GM12874 (cell line): ENCODE measurements at regions not wholly inside any gene's neighbourhood (a gene's known extent, or its start where the extent isn't known, plus 50 kb on each side); places are given as distances from the start of the nearest gene placed in this dataset.

Experiments used
- CTCF ChIP-seq: IDR thresholded peaks from 2 replicates; pipeline ENCODE4 v1.5.1; 2011; ENCODE audit warnings: low read depth, mild to moderate bottlenecking, control low read depth, low read length, moderate library complexity; ENCODE audit not compliant: insufficient read depth

DNA sequence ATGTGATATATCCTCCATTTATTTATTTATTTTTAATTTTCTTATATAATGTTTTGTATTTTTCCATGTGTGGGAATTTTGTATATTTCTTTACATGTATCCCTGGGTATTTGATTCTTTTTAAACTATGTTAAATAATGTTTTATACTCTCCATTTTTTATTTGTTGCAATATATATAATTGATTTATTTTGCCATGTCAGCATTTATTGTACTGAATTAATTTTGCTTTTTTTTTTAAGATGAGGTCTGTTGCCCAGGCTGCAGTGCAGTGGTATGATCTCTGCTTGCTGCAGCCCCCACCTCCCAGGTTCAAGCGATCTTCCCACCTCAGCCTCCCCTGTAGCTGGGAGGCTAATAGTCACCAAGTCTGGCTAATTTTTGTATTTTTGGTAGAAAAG is 187.4 kb downstream of the CDC14C start:
- no peak for TF ChIP-seq CTCF

GRCh38 chr7:49112222-49112621 is 187.9 kb downstream of the CDC14C start:
- TF ChIP-seq CTCF: no peak

DNA sequence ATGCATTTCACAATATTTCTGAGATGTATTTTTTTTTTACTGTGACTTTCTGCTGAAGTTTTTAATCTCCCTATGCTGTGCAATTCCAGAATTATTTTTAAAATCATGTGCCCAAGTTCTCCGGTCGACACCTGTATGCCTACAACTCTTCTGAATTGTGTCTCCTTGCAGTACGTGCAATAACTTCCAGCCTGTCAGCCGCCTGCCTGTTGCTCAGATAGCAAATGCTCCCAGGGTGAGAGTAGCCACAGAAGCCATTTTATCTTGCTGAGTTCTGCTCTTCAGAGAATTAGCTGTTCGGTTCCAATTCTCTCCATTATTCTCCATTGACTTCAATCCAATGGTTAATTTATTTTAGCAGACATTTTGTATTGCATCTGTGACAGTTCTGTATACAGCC is 188.3 kb downstream of the CDC14C start:
- no peak for TF ChIP-seq CTCF

DNA sequence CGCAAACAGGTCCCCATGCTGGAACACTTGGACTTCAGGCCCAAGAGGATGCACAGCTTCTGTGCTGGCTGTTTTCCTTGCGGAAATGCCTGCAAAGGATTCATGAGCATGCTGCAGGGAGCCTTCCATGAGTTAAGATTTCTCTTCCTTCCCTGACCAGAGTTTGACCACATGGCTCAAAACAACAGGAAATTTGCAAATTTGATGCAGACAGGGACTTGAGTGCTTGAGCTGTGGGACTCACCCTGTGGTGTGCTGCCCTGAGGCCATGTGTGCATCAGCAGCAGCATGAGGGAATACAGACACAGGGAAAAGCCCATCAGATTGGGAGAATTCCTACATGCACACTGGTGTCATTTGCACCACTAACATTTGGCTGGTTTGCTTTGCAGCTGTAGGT is 195.4 kb downstream of the CDC14C start:
- TF ChIP-seq CTCF: no peak

DNA sequence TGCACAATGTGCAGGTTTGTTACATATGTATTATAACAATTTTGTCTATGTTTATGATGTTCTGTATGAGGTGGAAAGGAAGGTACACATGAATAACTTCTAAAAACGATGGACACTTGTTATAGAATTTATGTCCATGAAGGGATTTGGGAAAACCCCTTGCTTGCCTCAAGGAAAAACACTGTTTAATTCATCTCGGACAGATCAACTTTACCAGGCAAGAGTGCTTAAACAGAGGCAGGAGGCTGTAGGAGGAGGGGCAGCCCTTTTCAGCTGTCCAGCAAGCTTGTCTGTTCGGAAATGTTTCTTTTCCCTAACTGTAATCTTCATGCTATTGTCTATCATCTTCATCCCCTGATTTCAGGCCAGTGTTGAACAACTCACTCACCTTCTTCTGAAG is 200.9 kb downstream of the CDC14C start:
- TF ChIP-seq CTCF: no peak

- no peak for TF ChIP-seq CTCF
Observed at GRCh38 chr7:49127359-49127913, 203.1 kb downstream of the CDC14C start.

GRCh38 chr7:49137978-49138377 is 213.6 kb downstream of the CDC14C start:
- TF ChIP-seq CTCF: no peak

DNA sequence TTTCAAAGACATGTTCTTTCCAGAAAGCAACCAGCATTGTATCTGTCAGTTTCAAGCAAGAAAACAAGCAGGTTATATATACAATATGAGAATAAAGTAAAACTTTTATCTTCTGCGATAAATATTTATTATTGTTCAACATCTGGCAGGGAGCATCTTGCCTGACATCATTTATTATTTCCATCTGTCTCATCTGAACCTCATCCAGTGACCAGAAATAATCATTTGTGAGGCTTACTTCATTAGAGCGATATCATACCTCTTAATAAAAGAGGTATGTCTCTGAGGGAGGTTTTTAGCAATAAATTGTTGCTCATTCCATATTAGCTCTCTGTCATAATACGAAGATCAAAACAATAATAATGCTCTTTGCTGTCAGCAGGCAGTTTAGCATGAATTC is 226.1 kb downstream of the CDC14C start:
- TF ChIP-seq CTCF: no peak
